GM10266 (cell line): ENCODE measurements at regions not wholly inside any gene's neighbourhood (a gene's known extent, or its start where the extent isn't known, plus 50 kb on each side); places are given as distances from the start of the nearest gene placed in this dataset.
"Not testable (repeated sequence)": the region's sequence is repeated elsewhere in the genome, so short reads cannot be mapped to it uniquely, and the experiment has no call there.

Source experiments
- DNase-seq: peaks from one replicate; pipeline ENCODE4 v3.0.0; 2012; ENCODE audit errors: extremely low spot score
- CTCF ChIP-seq: IDR thresholded peaks from 2 replicates; pipeline ENCODE4 v1.5.1; 2012; ENCODE audit warnings: mild to moderate bottlenecking, low read depth; ENCODE audit not compliant: control insufficient read depth, insufficient read depth; ENCODE audit errors: missing control alignments

GRCh38 chr22:44645083-44645482, 56.9 kb upstream of the PRR5 start:
- no peak for TF ChIP-seq CTCF

GRCh38 chr22:44643526-44644101, 58.4 kb upstream of the PRR5 start:
- not testable (repeated sequence) for DNase-seq

More at GRCh38 chr22:44645083-44645482, 56.9 kb upstream of the PRR5 start:
- no peak for DNase-seq

GRCh38 chr22:44642096-44642644, 59.8 kb upstream of the PRR5 start:
- no peak for TF ChIP-seq CTCF

GRCh38 chr22:44640618-44641155, 61.3 kb upstream of the PRR5 start:
- no peak for DNase-seq
- TF ChIP-seq CTCF, result no peak

More at GRCh38 chr22:44642096-44642644, 59.8 kb upstream of the PRR5 start:
- no peak for DNase-seq

GRCh38 chr22:44639891-44640617, 62.0 kb upstream of the PRR5 start:
- TF ChIP-seq CTCF, result no peak
- no peak for DNase-seq

- no peak for TF ChIP-seq CTCF
- no peak for DNase-seq
These were observed 62.8 kb upstream of the PRR5 start for GRCh38 chr22:44638971-44639760.

GRCh38 chr22:44636502-44637206, 65.3 kb upstream of the PRR5 start:
- DNase-seq, result not testable (repeated sequence)

- not testable (repeated sequence) for DNase-seq
These were observed 66.4 kb upstream of the PRR5 start for GRCh38 chr22:44635567-44635966.
